ENCODE measurements at regions not wholly inside any gene's neighbourhood (a gene's known extent, or its start where the extent isn't known, plus 50 kb on each side); places are given as distances from the start of the nearest gene placed in this dataset.

GRCh38 chr2:138838851-138839620 lies 58.8 kb upstream of the NXPH2 start:
- FAIRE-seq = no peak

More at GRCh38 chr2:138838851-138839620, 58.8 kb upstream of the NXPH2 start:
- Histone ChIP-seq H3K4me2 (ENCODE audit: insufficient read depth, low read length) (no peak overlapping the region), H2AFZ (ENCODE audit: low read depth, low read length) (no peak overlapping the region), H3K9me3 (replicated peaks; ENCODE audit: control insufficient read depth, insufficient read depth, low read length) (no peaks in the 10 kb centered on the region), H3K4me3 (replicated peaks in 1 of 3; ENCODE audit: insufficient read depth in 1 of 3, low read depth in 1 of 3, low read length in 3 of 3) (no peak overlapping the region), H3K27me3 (ENCODE audit: control insufficient read depth in 2 of 2, insufficient read depth in 2 of 2, low read length in 2 of 2) (no peaks in the 10 kb centered on the region), H3K36me3 (ENCODE audit: control insufficient read depth in 2 of 2, extremely low read depth in 1 of 2, insufficient read depth in 2 of 2, low read length in 2 of 2) (no peaks in the 10 kb centered on the region), H3K9me1 (replicated peaks; ENCODE audit: control insufficient read depth, extremely low read depth, insufficient read depth, low read length) (no peaks in the 10 kb centered on the region), H3K4me1 (ENCODE audit: control insufficient read depth, extremely low read depth, insufficient read depth, low read length) (no peaks in the 10 kb centered on the region), H3K79me2 (ENCODE audit: control insufficient read depth, insufficient read depth, low read length) (no peaks in the 10 kb centered on the region), H3K27ac (ENCODE audit: insufficient read depth, low read depth, low read length) (no peak overlapping the region), H3K9ac (replicated peaks; ENCODE audit: extremely low read depth, insufficient read depth, low read length) (no peak overlapping the region), H4K20me1 (replicated peaks; ENCODE audit: control insufficient read depth, extremely low read depth, insufficient read depth, low read length) (no peaks in the 10 kb centered on the region)
- no TSS peak for BruUV-seq (replicated peaks)
- POLR2A ChIA-PET = no interaction called here
- dilution Hi-C loops (cut with MboI; ENCODE audit: extremely low pct_ligation_motif_present, low sequenced_read_pairs) = no loop called here
- intact Hi-C loops (cut with micrococcal nuclease) = no loop called here
- CTCF ChIA-PET = no interaction called here
- TF ChIP-seq GATA2 (IDR thresholded peaks at IDR 0.05; ENCODE audit: insufficient read depth, insufficient read length, low read depth, low read length) (no peak), POLR2A (IDR thresholded peaks at IDR 0.05; ENCODE audit: low read depth, low read length) (no peak), MYC (IDR thresholded peaks at IDR 0.05; ENCODE audit: low read depth, low read length) (no peak), EZH2 (IDR thresholded peaks at IDR 0.05; ENCODE audit: borderline replicate concordance, low read depth, low read length, severe bottlenecking) (no peak), POLR2AphosphoS5 (IDR thresholded peaks at IDR 0.05; ENCODE audit: insufficient read depth, low read depth, low read length) (no peak), JUN (IDR thresholded peaks at IDR 0.05; ENCODE audit: borderline replicate concordance, insufficient read depth, insufficient read length, low read depth) (no peak), FOS (IDR thresholded peaks at IDR 0.05; ENCODE audit: borderline replicate concordance, insufficient read depth, low read length) (no peak), MAX (IDR thresholded peaks at IDR 0.05; ENCODE audit: insufficient read depth, insufficient read length) (no peak), CTCF (IDR thresholded peaks at IDR 0.05; ENCODE audit: extremely low read depth in 1 of 2, insufficient read depth in 1 of 2, low read depth in 1 of 2, low read length in 2 of 2) (no peak)
- no peak for DNase-seq (ENCODE audit: low read depth, low spot score)
